Adrenal gland (tissue), 5 donors: ENCODE measurements at regions not wholly inside any gene's neighbourhood (a gene's known extent, or its start where the extent isn't known, plus 50 kb on each side); places are given as distances from the start of the nearest gene placed in this dataset.

Experiments
- POLR2A ChIP-seq, 2 donors: fragments of 450-650 bp; IDR thresholded peaks; one replicate each; pipeline ENCODE4 v1.6.1; 2017; ENCODE audit warnings: antibody characterized with exemption in 2 of 2, mild to moderate bottlenecking in 2 of 2, moderate library complexity in 1 of 2
- TF ChIP-seq, protein P1 (sequence below), 6 experiments: fragments of 450-650 bp in 4 of 6; fragments of 200-600 bp in 2 of 6; sonication (generic) in 1 of 6; IDR thresholded peaks; 1 replicate in 5 of 6; 2 replicates in 1 of 6; pipeline versions ENCODE4 v1.5.1 to v1.8.0; 2016 to 2021; ENCODE audit warnings: antibody characterized with exemption in 6 of 6, mild to moderate bottlenecking in 2 of 6, moderate library complexity in 1 of 6
- donor health status: DM: no; HTN: no; CAD: no.

DNA sequence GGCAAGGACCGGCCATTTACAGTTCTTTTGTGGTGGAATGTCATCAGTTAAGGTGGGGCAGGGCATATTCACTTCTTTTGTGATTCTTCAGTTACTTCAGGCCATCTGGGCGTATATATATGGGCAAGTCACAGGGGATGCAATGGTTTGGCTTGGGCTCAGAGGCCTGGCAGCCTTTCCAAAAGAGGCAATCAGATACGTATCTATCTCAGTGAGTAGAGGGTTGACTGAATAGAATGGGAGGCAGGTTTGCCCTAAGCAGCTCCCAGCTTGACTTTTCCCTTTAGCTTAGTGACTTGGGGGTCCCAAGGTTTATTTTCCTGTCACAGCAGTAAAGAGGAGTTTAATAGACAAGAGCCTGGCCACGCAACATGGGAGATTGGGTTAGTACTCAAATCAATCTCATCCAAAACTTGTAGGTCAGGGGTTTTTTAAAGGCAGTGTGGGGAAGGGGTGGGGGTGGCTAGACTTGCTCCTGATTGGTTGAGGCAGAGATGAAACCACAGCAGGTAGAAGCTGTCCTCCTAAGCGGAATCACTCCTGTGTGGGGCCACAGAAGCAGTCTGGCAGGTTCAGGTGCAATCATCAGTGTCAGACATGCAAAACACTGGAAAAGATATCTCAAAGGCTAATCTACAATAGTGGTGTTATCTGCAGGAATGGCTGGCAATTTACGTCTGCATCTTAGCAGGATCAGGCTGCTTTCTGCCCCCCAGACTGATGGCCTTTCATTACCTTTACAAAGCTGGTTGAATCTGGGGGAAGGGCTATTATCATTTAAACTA is 112.9 kb downstream of the TLR5 start:
- TF ChIP-seq, protein P1, sequence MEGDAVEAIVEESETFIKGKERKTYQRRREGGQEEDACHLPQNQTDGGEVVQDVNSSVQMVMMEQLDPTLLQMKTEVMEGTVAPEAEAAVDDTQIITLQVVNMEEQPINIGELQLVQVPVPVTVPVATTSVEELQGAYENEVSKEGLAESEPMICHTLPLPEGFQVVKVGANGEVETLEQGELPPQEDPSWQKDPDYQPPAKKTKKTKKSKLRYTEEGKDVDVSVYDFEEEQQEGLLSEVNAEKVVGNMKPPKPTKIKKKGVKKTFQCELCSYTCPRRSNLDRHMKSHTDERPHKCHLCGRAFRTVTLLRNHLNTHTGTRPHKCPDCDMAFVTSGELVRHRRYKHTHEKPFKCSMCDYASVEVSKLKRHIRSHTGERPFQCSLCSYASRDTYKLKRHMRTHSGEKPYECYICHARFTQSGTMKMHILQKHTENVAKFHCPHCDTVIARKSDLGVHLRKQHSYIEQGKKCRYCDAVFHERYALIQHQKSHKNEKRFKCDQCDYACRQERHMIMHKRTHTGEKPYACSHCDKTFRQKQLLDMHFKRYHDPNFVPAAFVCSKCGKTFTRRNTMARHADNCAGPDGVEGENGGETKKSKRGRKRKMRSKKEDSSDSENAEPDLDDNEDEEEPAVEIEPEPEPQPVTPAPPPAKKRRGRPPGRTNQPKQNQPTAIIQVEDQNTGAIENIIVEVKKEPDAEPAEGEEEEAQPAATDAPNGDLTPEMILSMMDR (IDR thresholded peaks at IDR 0.05), result no peak
- no peak for TF ChIP-seq POLR2A (IDR thresholded peaks at IDR 0.05)
